ENCODE measurements at regions not wholly inside any gene's neighbourhood (a gene's known extent, or its start where the extent isn't known, plus 50 kb on each side); places are given as distances from the start of the nearest gene placed in this dataset.

- Mint-ChIP-seq H3K9me3 (ENCODE audit: unreplicated experiment) (no peaks in the 10 kb centered on the region), H3K4me1 (ENCODE audit: unreplicated experiment) (no peaks in the 10 kb centered on the region), H3K27ac (ENCODE audit: unreplicated experiment) (no peak overlapping the region), H3K36me3 (ENCODE audit: unreplicated experiment) (no peaks in the 10 kb centered on the region), H3K27me3 (ENCODE audit: unreplicated experiment) (peaks cover 6% of the 10 kb centered on the region), H3K4me3 (ENCODE audit: unreplicated experiment) (no peak overlapping the region)
- TF ChIP-seq CTCF (IDR thresholded peaks at IDR 0.05), result no peak
- no peak for DNase-seq (ENCODE audit: extremely low spot score, unreplicated experiment)
Observed at GRCh38 chr2:175393851-175394250, 212.3 kb upstream of the ATP5MC3 start.

- peaks cover 16% of the 10 kb centered on the region for H3K9me3 Mint-ChIP-seq (ENCODE audit: unreplicated experiment)
- no peaks in the 10 kb centered on the region for H3K4me1 Mint-ChIP-seq (ENCODE audit: unreplicated experiment)
- no peak for DNase-seq (ENCODE audit: extremely low spot score, unreplicated experiment)
- no peak for TF ChIP-seq CTCF (IDR thresholded peaks at IDR 0.05)
- H3K36me3 Mint-ChIP-seq (ENCODE audit: unreplicated experiment), result peaks cover under 1% of the 10 kb centered on the region
- H3K27me3 Mint-ChIP-seq (ENCODE audit: unreplicated experiment), result peaks cover 4% of the 10 kb centered on the region
- no peak overlapping the region for H3K4me3 Mint-ChIP-seq (ENCODE audit: unreplicated experiment)
- H3K27ac Mint-ChIP-seq (ENCODE audit: unreplicated experiment), result no peak overlapping the region
Observed at GRCh38 chr2:175383286-175383685, 201.8 kb upstream of the ATP5MC3 start.

GRCh38 chr2:175373729-175374128, 192.2 kb upstream of the ATP5MC3 start:
- H3K27me3 Mint-ChIP-seq (ENCODE audit: unreplicated experiment), result peaks cover 31% of the 10 kb centered on the region
- no peaks in the 10 kb centered on the region for H3K36me3 Mint-ChIP-seq (ENCODE audit: unreplicated experiment)
- no peak overlapping the region for H3K4me3 Mint-ChIP-seq (ENCODE audit: unreplicated experiment)
- no peak for DNase-seq (ENCODE audit: extremely low spot score, unreplicated experiment)
- no peaks in the 10 kb centered on the region for H3K4me1 Mint-ChIP-seq (ENCODE audit: unreplicated experiment)
- no peak overlapping the region for H3K27ac Mint-ChIP-seq (ENCODE audit: unreplicated experiment)
- no peaks in the 10 kb centered on the region for H3K9me3 Mint-ChIP-seq (ENCODE audit: unreplicated experiment)
- TF ChIP-seq CTCF (IDR thresholded peaks at IDR 0.05), result no peak

- TF ChIP-seq CTCF (IDR thresholded peaks at IDR 0.05), result no peak
- DNase-seq (ENCODE audit: extremely low spot score, unreplicated experiment), result no peak
- no peak overlapping the region for H3K27ac Mint-ChIP-seq (ENCODE audit: unreplicated experiment)
- no peaks in the 10 kb centered on the region for H3K9me3 Mint-ChIP-seq (ENCODE audit: unreplicated experiment)
- H3K4me3 Mint-ChIP-seq (ENCODE audit: unreplicated experiment), result no peak overlapping the region
- peaks cover 31% of the 10 kb centered on the region for H3K27me3 Mint-ChIP-seq (ENCODE audit: unreplicated experiment)
- H3K36me3 Mint-ChIP-seq (ENCODE audit: unreplicated experiment), result no peaks in the 10 kb centered on the region
- H3K4me1 Mint-ChIP-seq (ENCODE audit: unreplicated experiment), result no peaks in the 10 kb centered on the region
Observed at GRCh38 chr2:175372704-175373701, 191.5 kb upstream of the ATP5MC3 start.

- no peak for DNase-seq (ENCODE audit: extremely low spot score, unreplicated experiment)
- peaks cover 22% of the 10 kb centered on the region for H3K27me3 Mint-ChIP-seq (ENCODE audit: unreplicated experiment)
- H3K4me1 Mint-ChIP-seq (ENCODE audit: unreplicated experiment), result no peaks in the 10 kb centered on the region
- H3K36me3 Mint-ChIP-seq (ENCODE audit: unreplicated experiment), result no peaks in the 10 kb centered on the region
- TF ChIP-seq CTCF (IDR thresholded peaks at IDR 0.05), result no peak
- H3K9me3 Mint-ChIP-seq (ENCODE audit: unreplicated experiment), result no peaks in the 10 kb centered on the region
- no peak overlapping the region for H3K27ac Mint-ChIP-seq (ENCODE audit: unreplicated experiment)
- H3K4me3 Mint-ChIP-seq (ENCODE audit: unreplicated experiment), result no peak overlapping the region
Observed at GRCh38 chr2:175371378-175371777, 189.9 kb upstream of the ATP5MC3 start.

Measured in osteocyte (in vitro differentiated cells).